Ovary (tissue), 3 donors: ENCODE measurements at regions not wholly inside any gene's neighbourhood (a gene's known extent, or its start where the extent isn't known, plus 50 kb on each side); places are given as distances from the start of the nearest gene placed in this dataset.

Source experiments
- POLR2A ChIP-seq: fragments of 450-650 bp; IDR thresholded peaks from one replicate; pipeline ENCODE4 v1.6.1; 2017; ENCODE audit warnings: antibody characterized with exemption, mild to moderate bottlenecking, moderate library complexity
- TF ChIP-seq, protein P1 (sequence below), 3 donors: fragments of 450-650 bp in 2 of 3; fragments of 200-600 bp in 1 of 3; IDR thresholded peaks; one replicate each; pipeline versions ENCODE4 v1.5.1 to v1.8.0; 2016 to 2022; ENCODE audit warnings: antibody characterized with exemption in 3 of 3, mild to moderate bottlenecking in 1 of 3
- donor health status: DM: no; HTN: no; CAD: no.

DNA sequence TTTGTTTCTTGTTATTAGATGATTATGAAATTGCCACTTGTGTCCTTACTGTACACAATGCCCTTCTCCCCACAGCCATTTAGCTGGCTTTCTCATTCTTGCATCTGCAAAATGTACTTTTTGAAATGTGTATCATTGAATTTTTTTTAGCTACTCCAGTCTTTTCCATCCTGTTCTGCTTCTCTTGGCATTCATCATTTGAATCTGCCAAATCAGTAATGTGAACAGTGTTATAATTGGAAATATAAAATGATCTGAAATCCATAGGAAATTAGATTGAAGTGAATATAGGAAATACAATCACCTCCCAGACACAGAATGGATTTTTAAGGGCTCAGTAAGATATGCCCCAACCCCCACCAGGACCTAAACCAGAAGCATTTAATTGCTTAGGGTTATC lies 253.4 kb downstream of the C12orf50 start:
- TF ChIP-seq, protein P1, sequence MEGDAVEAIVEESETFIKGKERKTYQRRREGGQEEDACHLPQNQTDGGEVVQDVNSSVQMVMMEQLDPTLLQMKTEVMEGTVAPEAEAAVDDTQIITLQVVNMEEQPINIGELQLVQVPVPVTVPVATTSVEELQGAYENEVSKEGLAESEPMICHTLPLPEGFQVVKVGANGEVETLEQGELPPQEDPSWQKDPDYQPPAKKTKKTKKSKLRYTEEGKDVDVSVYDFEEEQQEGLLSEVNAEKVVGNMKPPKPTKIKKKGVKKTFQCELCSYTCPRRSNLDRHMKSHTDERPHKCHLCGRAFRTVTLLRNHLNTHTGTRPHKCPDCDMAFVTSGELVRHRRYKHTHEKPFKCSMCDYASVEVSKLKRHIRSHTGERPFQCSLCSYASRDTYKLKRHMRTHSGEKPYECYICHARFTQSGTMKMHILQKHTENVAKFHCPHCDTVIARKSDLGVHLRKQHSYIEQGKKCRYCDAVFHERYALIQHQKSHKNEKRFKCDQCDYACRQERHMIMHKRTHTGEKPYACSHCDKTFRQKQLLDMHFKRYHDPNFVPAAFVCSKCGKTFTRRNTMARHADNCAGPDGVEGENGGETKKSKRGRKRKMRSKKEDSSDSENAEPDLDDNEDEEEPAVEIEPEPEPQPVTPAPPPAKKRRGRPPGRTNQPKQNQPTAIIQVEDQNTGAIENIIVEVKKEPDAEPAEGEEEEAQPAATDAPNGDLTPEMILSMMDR (IDR thresholded peaks at IDR 0.05): no peak
- TF ChIP-seq POLR2A: no peak
